DND-41 (cell line): ENCODE measurements at regions not wholly inside any gene's neighbourhood (a gene's known extent, or its start where the extent isn't known, plus 50 kb on each side); places are given as distances from the start of the nearest gene placed in this dataset.

ENCODE experiments used
- ATAC-seq: fragments of 200-7000 bp; cut with Tn5 transposase; 3 replicates; pipeline ENCODE4 v1.9.1; 2021; ENCODE audit warnings: low read depth; ENCODE audit not compliant: insufficient read depth
- DNase-seq: peaks from one replicate; pipeline ENCODE4 v3.0.0-alpha.2; 2020
- H2AFZ ChIP-seq: 2 replicates; pipeline ENCODE4 v1.6.0; 2012; ENCODE audit warnings: low read depth, low read length
- H3K27ac ChIP-seq: 2 replicates; pipeline ENCODE4 v1.5.1; 2012; ENCODE audit warnings: low read length, inconsistent platforms
- H3K27me3 ChIP-seq: fragments of 200-600 bp; sonication (generic); 2 replicates; pipeline ENCODE4 v1.6.0; 2012; ENCODE audit warnings: low read length, mild to moderate bottlenecking, inconsistent platforms; ENCODE audit not compliant: insufficient read depth, poor library complexity
- H3K36me3 ChIP-seq: 2 replicates; pipeline ENCODE4 v1.5.1; 2012; ENCODE audit warnings: low read length, inconsistent platforms; ENCODE audit not compliant: insufficient read depth
- H3K4me1 ChIP-seq: 2 replicates; pipeline ENCODE4 v1.5.1; 2012; ENCODE audit warnings: mild to moderate bottlenecking, low read length; ENCODE audit not compliant: insufficient read depth
- H3K4me2 ChIP-seq: 2 replicates; pipeline ENCODE4 v1.6.0; 2012; ENCODE audit warnings: mild to moderate bottlenecking, moderate library complexity, low read length, inconsistent platforms; ENCODE audit not compliant: insufficient read depth
- H3K4me3 ChIP-seq, 2 experiments: fragments of 200-600 bp in 1 of 2; shearing (Covaris generic) in 1 of 2; 2 replicates each; pipeline ENCODE4 v1.5.1; 2012 to 2016; ENCODE audit warnings: inconsistent platforms in 2 of 2, low read length in 2 of 2, mild to moderate bottlenecking in 2 of 2, low read depth in 1 of 2, moderate library complexity in 1 of 2
- H3K79me2 ChIP-seq: 2 replicates; pipeline ENCODE4 v1.6.0; 2012; ENCODE audit warnings: low read length, inconsistent platforms; ENCODE audit not compliant: insufficient read depth
- H3K9ac ChIP-seq: 2 replicates; pipeline ENCODE4 v1.6.0; 2012; ENCODE audit warnings: low read depth, mild to moderate bottlenecking, inconsistent platforms, low read length, moderate library complexity
- H3K9me3 ChIP-seq: 2 replicates; pipeline ENCODE4 v1.5.1; 2012; ENCODE audit warnings: low read length, moderate library complexity, mild to moderate bottlenecking, inconsistent platforms; ENCODE audit not compliant: insufficient read depth, severe bottlenecking
- H4K20me1 ChIP-seq: 2 replicates; pipeline ENCODE4 v1.6.0; 2012; ENCODE audit warnings: low read length; ENCODE audit not compliant: insufficient read depth
- EZH2 ChIP-seq: IDR thresholded peaks from 3 replicates; pipeline ENCODE4 v1.6.1; 2012; ENCODE audit warnings: borderline replicate concordance, low read depth, mild to moderate bottlenecking, moderate library complexity, low read length, inconsistent platforms; ENCODE audit not compliant: severe bottlenecking
- TF ChIP-seq, protein P1 (sequence below): IDR thresholded peaks from 2 replicates; pipeline ENCODE4 v1.5.1; 2012; ENCODE audit warnings: borderline replicate concordance, low read length, moderate library complexity, mild to moderate bottlenecking; ENCODE audit not compliant: poor library complexity, severe bottlenecking; ENCODE audit errors: extremely low read depth

DNA sequence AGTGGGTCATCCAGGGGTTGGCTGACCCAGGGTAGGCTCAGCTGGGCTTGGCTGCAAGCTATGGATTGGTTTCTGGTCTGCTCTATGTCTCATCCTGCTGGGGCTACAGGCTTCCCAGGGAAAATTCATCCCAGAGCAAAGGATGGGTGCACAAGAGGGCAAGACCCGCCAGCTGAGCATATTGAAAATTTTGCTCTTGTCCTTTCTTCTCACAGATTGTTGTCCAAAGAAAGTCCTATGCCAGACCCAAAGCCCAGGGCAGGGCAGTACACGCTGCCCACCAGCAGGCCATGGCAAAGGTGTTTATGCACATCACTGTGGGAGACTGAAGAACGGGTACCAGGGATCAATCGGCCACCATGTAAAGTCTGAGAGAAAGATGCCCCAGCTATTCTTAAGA lies 95.3 kb upstream of the PARP11 start:
- ATAC-seq: no peak

DNA sequence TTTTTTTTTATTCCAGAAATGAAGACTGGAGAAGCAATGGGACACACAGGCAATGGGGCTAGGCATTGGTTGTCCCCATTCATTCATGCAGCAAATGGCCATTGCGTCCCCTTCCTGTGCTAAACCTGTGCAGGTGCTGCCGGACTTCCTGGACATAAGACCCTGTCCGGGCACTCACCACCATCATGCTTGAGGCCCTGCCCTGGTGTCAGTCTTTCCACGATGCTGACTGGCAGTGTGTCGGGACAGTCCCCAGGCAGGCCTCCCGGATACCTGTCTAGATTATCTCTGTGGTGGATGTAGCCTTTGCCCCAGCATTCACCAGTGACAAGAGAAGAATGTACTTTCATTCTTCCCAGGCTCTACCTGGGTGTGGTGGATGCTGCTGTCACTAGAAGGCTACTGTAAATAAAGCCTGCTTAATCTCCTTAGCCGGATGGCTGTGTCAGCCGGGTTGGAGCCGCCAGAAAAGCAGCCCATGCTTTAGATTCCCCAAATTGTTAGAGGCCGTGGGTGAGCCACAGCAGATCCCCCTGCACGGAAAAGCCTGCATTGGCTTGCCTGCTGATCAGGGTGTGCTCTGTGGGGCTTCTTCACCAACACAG lies 94.5 kb upstream of the PARP11 start:
- Histone ChIP-seq H3K79me2 (no peaks in the 10 kb centered on the region), H3K36me3 (no peaks in the 10 kb centered on the region), H2AFZ (no peak overlapping the region), H3K4me2 (no peak overlapping the region), H3K27me3 (no peaks in the 10 kb centered on the region), H3K4me1 (no peaks in the 10 kb centered on the region), H4K20me1 (no peaks in the 10 kb centered on the region), H3K9me3 (no peaks in the 10 kb centered on the region), H3K9ac (no peak overlapping the region), H3K4me3 (no peak overlapping the region), H3K27ac (no peak overlapping the region)
- DNase-seq (no peak), ATAC-seq (no peak)
- TF ChIP-seq, protein P1, sequence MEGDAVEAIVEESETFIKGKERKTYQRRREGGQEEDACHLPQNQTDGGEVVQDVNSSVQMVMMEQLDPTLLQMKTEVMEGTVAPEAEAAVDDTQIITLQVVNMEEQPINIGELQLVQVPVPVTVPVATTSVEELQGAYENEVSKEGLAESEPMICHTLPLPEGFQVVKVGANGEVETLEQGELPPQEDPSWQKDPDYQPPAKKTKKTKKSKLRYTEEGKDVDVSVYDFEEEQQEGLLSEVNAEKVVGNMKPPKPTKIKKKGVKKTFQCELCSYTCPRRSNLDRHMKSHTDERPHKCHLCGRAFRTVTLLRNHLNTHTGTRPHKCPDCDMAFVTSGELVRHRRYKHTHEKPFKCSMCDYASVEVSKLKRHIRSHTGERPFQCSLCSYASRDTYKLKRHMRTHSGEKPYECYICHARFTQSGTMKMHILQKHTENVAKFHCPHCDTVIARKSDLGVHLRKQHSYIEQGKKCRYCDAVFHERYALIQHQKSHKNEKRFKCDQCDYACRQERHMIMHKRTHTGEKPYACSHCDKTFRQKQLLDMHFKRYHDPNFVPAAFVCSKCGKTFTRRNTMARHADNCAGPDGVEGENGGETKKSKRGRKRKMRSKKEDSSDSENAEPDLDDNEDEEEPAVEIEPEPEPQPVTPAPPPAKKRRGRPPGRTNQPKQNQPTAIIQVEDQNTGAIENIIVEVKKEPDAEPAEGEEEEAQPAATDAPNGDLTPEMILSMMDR: no peak
- no peak for TF ChIP-seq EZH2

More for the DNA sequence above, 95.3 kb upstream of the PARP11 start:
- no peak overlapping the region for H2AFZ ChIP-seq
- H3K4me3 ChIP-seq: no peak overlapping the region
- H4K20me1 ChIP-seq: no peaks in the 10 kb centered on the region
- H3K9ac ChIP-seq: no peak overlapping the region
- no peak for TF ChIP-seq EZH2
- TF ChIP-seq, protein P1: no peak
- H3K4me1 ChIP-seq: no peaks in the 10 kb centered on the region
- no peaks in the 10 kb centered on the region for H3K27me3 ChIP-seq
- DNase-seq: no peak
- no peak overlapping the region for H3K4me2 ChIP-seq
- H3K27ac ChIP-seq: no peak overlapping the region
- no peaks in the 10 kb centered on the region for H3K9me3 ChIP-seq
- no peaks in the 10 kb centered on the region for H3K36me3 ChIP-seq
- H3K79me2 ChIP-seq: no peaks in the 10 kb centered on the region

DNA sequence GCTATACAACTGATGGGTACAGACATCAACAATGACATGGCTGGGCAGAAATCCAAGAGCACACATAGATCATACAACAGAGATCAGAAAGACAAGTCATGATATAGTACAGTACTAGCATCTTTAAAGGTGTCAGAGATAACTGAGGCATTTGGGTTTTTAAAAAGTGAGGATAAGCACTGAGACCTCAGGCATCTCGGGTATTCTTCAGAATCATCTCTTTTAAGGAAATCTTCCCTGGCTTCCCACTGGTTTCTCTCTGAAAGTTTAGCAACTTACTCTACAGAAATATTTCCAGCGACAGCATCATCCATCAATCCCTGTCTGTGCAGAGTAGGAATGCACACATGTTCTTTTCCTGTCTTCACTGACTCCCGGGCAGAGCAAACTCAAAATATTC lies 93.2 kb upstream of the PARP11 start:
- Histone ChIP-seq H3K36me3 (no peaks in the 10 kb centered on the region), H3K27ac (no peak overlapping the region), H3K4me2 (no peak overlapping the region), H3K79me2 (no peaks in the 10 kb centered on the region), H2AFZ (no peak overlapping the region), H4K20me1 (no peaks in the 10 kb centered on the region), H3K4me1 (no peaks in the 10 kb centered on the region), H3K9ac (no peak overlapping the region), H3K27me3 (no peaks in the 10 kb centered on the region), H3K4me3 (no peak overlapping the region), H3K9me3 (no peaks in the 10 kb centered on the region)
- no peak for ATAC-seq
- no peak for TF ChIP-seq EZH2
- TF ChIP-seq, protein P1: no peak
- no peak for DNase-seq

DNA sequence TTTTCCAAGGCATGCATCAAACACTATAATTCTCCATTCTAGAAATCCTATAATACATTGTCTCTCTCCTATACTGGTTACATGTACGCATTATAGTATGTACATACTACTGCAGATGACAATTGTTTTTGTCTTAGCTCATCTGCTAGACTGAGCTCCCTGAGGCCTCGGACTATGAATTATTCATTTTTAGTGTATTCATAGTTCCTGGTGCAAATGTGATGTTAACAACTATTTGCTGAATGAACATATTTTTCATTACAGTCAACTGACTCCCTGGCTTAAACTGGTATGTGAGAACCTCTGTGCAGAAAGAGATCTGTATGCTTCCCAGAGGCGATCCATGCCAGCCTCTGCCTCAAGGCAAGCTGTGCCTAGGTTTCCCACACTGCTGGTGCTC lies 91.8 kb upstream of the PARP11 start:
- DNase-seq (no peak), ATAC-seq (no peak)
- Histone ChIP-seq H3K4me3 (no peak overlapping the region), H3K9me3 (no peaks in the 10 kb centered on the region), H3K4me1 (no peaks in the 10 kb centered on the region), H3K4me2 (no peak overlapping the region), H3K36me3 (no peaks in the 10 kb centered on the region), H3K27me3 (no peaks in the 10 kb centered on the region), H4K20me1 (no peaks in the 10 kb centered on the region), H2AFZ (no peak overlapping the region), H3K27ac (no peak overlapping the region), H3K9ac (no peak overlapping the region), H3K79me2 (no peaks in the 10 kb centered on the region)
- no peak for TF ChIP-seq EZH2
- TF ChIP-seq, protein P1: no peak
